ENCODE measurements at regions not wholly inside any gene's neighbourhood (a gene's known extent, or its start where the extent isn't known, plus 50 kb on each side); places are given as distances from the start of the nearest gene placed in this dataset.

DNA sequence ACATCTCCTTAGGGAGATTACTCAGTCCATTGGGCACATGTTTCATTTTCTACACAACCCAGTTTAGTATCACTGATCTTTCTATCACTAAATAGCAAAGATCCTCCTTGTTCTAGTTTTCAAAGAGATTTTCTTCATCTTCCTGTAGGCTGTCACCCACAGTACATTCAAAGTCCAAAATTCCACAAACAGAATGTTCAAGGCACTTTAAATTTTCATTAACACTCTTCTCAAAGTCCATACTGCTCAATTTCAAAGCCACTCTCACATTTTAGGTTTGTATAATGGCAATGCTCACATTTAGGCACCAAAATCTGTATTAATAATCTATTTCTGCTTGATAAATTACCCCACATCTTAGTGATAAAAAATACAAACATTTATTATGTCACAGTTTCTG is 152.8 kb downstream of the FSIP2 start:
- H3K27me3 ChIP-seq (ENCODE audit: control insufficient read depth, insufficient read depth, low read length), result no peaks in the 10 kb centered on the region
- H3K9me3 ChIP-seq (ENCODE audit: control insufficient read depth in 2 of 2, low read length in 2 of 2), result no peaks in the 10 kb centered on the region
- Mint-ChIP-seq H3K4me1 (no peaks in the 10 kb centered on the region), H3K27me3 (no peaks in the 10 kb centered on the region), H3K4me3 (no peak overlapping the region), H3K36me3 (no peaks in the 10 kb centered on the region), H3K9me3 (peaks cover 0 to 2% (median 0%) of the 10 kb centered on the region in 7 donors), H3K27ac (no peak overlapping the region)
- no peaks in the 10 kb centered on the region for H3K4me1 ChIP-seq (ENCODE audit: control insufficient read depth, insufficient read depth, low read length, poor library complexity, severe bottlenecking)
- ATAC-seq (ENCODE audit: low read depth in 2 of 2), result no peak
- H3K27ac ChIP-seq (ENCODE audit: insufficient read depth, low read length, poor library complexity, severe bottlenecking), result no peak overlapping the region
- no peaks in the 10 kb centered on the region for H3K36me3 ChIP-seq (ENCODE audit: control insufficient read depth, insufficient read depth, low read length)
- DNase-seq, result no peak
- no peak overlapping the region for H3K4me3 ChIP-seq (ENCODE audit: low read depth, low read length)

DNA sequence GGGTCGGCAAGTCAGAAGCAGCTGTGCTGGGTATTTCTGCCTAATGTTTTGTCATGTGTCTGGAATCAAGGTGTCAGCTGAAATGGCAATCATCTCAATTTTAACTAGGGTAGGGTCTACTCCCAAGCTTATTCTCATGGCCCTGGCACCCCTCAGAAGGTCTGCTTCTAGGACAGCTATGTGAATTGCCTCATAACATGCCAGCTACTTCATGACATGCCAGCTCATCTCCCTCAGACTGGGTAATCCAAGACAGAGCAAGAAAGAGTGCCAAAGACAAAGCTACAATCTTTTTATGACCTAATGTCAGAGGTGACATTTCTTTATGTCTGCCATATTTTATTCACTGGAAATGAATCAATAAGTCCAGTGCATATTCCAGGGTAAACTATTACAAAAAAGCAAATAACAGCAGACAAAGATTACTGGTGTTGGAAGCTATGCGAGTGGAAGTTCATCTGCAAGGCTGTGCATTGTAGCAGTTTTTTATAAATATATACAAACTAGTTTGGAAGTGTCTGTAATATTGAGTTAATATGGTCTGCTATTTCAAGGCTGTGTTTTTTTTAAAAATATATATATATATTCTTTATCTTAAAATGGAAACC is 153.3 kb downstream of the FSIP2 start:
- peaks cover 0 to 2% (median 0%) of the 10 kb centered on the region in 7 donors for H3K9me3 Mint-ChIP-seq
- H3K36me3 Mint-ChIP-seq, result no peaks in the 10 kb centered on the region
- Histone ChIP-seq H3K27ac (ENCODE audit: insufficient read depth, low read length, poor library complexity, severe bottlenecking) (no peak overlapping the region), H3K27me3 (ENCODE audit: control insufficient read depth, insufficient read depth, low read length) (no peaks in the 10 kb centered on the region), H3K4me3 (ENCODE audit: low read depth, low read length) (no peak overlapping the region), H3K4me1 (ENCODE audit: control insufficient read depth, insufficient read depth, low read length, poor library complexity, severe bottlenecking) (no peaks in the 10 kb centered on the region), H3K36me3 (ENCODE audit: control insufficient read depth, insufficient read depth, low read length) (no peaks in the 10 kb centered on the region), H3K9me3 (ENCODE audit: control insufficient read depth in 2 of 2, low read length in 2 of 2) (no peaks in the 10 kb centered on the region)
- no peak overlapping the region for H3K27ac Mint-ChIP-seq
- H3K4me1 Mint-ChIP-seq, result no peaks in the 10 kb centered on the region
- H3K4me3 Mint-ChIP-seq, result no peak overlapping the region
- ATAC-seq (ENCODE audit: low read depth in 2 of 2) (no peak), DNase-seq (no peak)
- no peaks in the 10 kb centered on the region for H3K27me3 Mint-ChIP-seq

DNA sequence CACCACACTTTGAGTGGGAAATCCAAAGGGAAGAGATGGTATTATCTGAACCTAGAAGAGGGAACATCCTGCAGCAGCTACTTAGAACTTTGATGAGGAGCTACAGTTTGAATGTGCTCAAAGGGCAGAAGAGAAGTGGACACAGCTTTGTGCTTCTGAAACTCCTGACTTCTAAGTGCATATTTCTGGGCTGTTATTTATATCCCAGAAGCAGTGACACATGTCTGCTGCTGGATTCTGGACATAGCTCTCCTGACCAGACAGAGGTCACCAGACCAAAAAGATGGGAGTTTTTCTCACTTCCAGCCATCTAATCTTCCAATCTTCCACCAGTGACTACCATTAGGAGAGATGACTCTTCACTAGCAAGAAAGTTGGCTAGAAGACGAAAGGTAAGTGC is 153.9 kb downstream of the FSIP2 start:
- no peaks in the 10 kb centered on the region for H3K9me3 ChIP-seq (ENCODE audit: control insufficient read depth in 2 of 2, low read length in 2 of 2)
- H3K27ac Mint-ChIP-seq, result no peak overlapping the region
- no peaks in the 10 kb centered on the region for H3K27me3 Mint-ChIP-seq
- DNase-seq (no peak), ATAC-seq (ENCODE audit: low read depth in 2 of 2) (no peak)
- H3K9me3 Mint-ChIP-seq, result peaks cover 0 to 2% (median 0%) of the 10 kb centered on the region in 7 donors
- H3K4me3 ChIP-seq (ENCODE audit: low read depth, low read length), result no peak overlapping the region
- no peaks in the 10 kb centered on the region for H3K27me3 ChIP-seq (ENCODE audit: control insufficient read depth, insufficient read depth, low read length)
- H3K36me3 ChIP-seq (ENCODE audit: control insufficient read depth, insufficient read depth, low read length), result no peaks in the 10 kb centered on the region
- H3K27ac ChIP-seq (ENCODE audit: insufficient read depth, low read length, poor library complexity, severe bottlenecking), result no peak overlapping the region
- H3K4me1 Mint-ChIP-seq, result no peaks in the 10 kb centered on the region
- no peak overlapping the region for H3K4me3 Mint-ChIP-seq
- H3K36me3 Mint-ChIP-seq, result no peaks in the 10 kb centered on the region
- no peaks in the 10 kb centered on the region for H3K4me1 ChIP-seq (ENCODE audit: control insufficient read depth, insufficient read depth, low read length, poor library complexity, severe bottlenecking)

DNA sequence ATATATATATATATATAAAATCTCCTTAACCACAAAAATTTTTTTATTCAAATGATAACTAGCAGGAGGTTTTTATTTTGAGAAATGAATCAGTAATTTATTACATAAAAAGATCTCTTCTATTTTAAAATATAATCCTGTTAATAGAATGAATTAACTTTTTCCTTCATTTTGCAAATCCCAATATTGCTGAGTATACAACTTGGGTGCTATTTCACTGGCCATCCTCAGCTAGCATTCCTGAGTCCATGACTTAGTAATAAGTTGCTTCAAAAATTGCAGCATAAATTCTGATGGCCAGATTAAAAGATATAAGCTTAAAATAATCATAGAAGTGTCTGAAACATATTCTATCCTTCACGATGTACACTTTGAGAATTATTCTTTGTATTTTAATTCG is 155.6 kb downstream of the FSIP2 start:
- no peaks in the 10 kb centered on the region for H3K4me1 Mint-ChIP-seq

DNA sequence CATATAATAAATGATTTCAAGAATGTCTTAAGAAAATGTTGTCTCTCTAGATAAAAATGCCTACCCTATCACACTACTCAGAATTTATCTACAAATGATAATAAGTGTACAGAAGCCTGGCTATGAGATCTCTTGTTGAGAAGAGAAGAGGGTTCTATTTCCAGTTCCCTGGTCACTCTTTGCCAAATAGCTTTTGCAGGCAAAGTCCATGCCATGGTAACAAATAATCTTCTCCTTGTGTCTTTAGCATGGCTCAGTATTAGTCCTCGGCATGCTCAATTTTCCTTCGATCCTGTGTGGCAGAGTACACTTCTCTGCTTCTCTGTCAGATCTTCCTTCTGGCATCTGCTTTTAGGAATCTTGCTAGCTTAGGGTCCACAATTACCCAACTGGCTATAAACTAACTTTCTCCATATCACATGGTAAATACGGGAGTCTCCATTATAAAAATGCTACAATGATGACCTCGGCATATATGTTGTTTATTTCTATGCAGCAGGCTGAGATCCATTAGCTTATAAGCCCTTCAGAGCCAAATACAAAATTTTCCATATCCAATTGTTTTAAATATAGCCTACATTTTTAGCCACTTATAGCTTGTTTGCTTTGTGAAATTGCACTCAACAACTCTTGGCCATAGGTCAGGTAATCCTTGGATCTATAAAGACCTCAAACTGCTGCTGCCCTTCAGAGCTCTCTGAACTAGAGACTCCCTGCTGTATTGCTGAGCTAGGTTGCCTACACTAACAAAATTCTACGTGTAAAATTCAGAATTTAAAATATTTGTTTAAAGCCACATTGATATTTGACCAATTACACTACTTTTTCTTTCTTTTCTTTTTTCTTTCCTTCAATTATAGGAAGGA is 157.5 kb downstream of the FSIP2 start:
- Histone ChIP-seq H3K36me3 (ENCODE audit: control insufficient read depth, insufficient read depth, low read length) (no peaks in the 10 kb centered on the region), H3K27me3 (ENCODE audit: control insufficient read depth, insufficient read depth, low read length) (no peaks in the 10 kb centered on the region), H3K9me3 (ENCODE audit: control insufficient read depth in 2 of 2, low read length in 2 of 2) (no peaks in the 10 kb centered on the region), H3K27ac (ENCODE audit: insufficient read depth, low read length, poor library complexity, severe bottlenecking) (no peak overlapping the region), H3K4me1 (ENCODE audit: control insufficient read depth, insufficient read depth, low read length, poor library complexity, severe bottlenecking) (no peaks in the 10 kb centered on the region), H3K4me3 (ENCODE audit: low read depth, low read length) (no peak overlapping the region)
- Mint-ChIP-seq H3K4me3 (no peak overlapping the region), H3K27ac (no peak overlapping the region), H3K4me1 (no peaks in the 10 kb centered on the region), H3K9me3 (peaks cover 0 to 6% (median 0%) of the 10 kb centered on the region in 7 donors), H3K27me3 (no peaks in the 10 kb centered on the region), H3K36me3 (no peaks in the 10 kb centered on the region)
- no peak for DNase-seq
- ATAC-seq (ENCODE audit: low read depth in 2 of 2), result no peak

More for the DNA sequence above, 155.6 kb downstream of the FSIP2 start:
- DNase-seq (no peak), ATAC-seq (ENCODE audit: low read depth in 2 of 2) (no peak)
- H3K4me1 ChIP-seq (ENCODE audit: control insufficient read depth, insufficient read depth, low read length, poor library complexity, severe bottlenecking), result no peaks in the 10 kb centered on the region
- H3K4me3 ChIP-seq (ENCODE audit: low read depth, low read length), result no peak overlapping the region
- H3K36me3 ChIP-seq (ENCODE audit: control insufficient read depth, insufficient read depth, low read length), result no peaks in the 10 kb centered on the region
- Mint-ChIP-seq H3K9me3 (peaks cover 0 to 6% (median 0%) of the 10 kb centered on the region in 7 donors), H3K4me3 (no peak overlapping the region), H3K27me3 (no peaks in the 10 kb centered on the region), H3K36me3 (no peaks in the 10 kb centered on the region), H3K27ac (no peak overlapping the region)
- no peaks in the 10 kb centered on the region for H3K27me3 ChIP-seq (ENCODE audit: control insufficient read depth, insufficient read depth, low read length)
- no peaks in the 10 kb centered on the region for H3K9me3 ChIP-seq (ENCODE audit: control insufficient read depth in 2 of 2, low read length in 2 of 2)
- H3K27ac ChIP-seq (ENCODE audit: insufficient read depth, low read length, poor library complexity, severe bottlenecking), result no peak overlapping the region

DNA sequence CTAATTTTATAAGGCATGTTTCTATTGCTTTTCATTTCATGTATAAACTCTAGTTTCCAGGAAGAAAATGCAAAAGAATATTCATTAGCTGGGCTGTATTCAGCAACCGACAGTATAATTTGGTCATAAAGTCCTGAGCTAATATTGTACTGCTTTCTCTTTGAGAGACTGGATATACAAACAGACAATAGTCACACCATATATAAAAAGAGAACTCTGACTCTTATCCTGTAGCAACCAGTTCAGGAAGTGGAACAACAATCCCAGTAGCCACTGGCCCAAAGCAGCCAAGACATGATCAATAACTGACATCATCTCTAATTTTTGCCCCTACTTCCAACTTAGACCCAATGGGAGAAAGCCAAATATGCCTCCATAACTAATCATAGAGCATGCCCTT is 160.8 kb downstream of the FSIP2 start:
- no peak overlapping the region for H3K27ac Mint-ChIP-seq
- DNase-seq (no peak), ATAC-seq (ENCODE audit: low read depth in 2 of 2) (no peak)
- no peaks in the 10 kb centered on the region for H3K27me3 Mint-ChIP-seq
- no peak overlapping the region for H3K4me3 Mint-ChIP-seq
- H3K4me1 Mint-ChIP-seq, result no peaks in the 10 kb centered on the region
- H3K36me3 Mint-ChIP-seq, result no peaks in the 10 kb centered on the region
- Histone ChIP-seq H3K4me1 (ENCODE audit: control insufficient read depth, insufficient read depth, low read length, poor library complexity, severe bottlenecking) (no peaks in the 10 kb centered on the region), H3K9me3 (ENCODE audit: control insufficient read depth in 2 of 2, low read length in 2 of 2) (no peaks in the 10 kb centered on the region), H3K27me3 (ENCODE audit: control insufficient read depth, insufficient read depth, low read length) (no peaks in the 10 kb centered on the region), H3K4me3 (ENCODE audit: low read depth, low read length) (no peak overlapping the region), H3K36me3 (ENCODE audit: control insufficient read depth, insufficient read depth, low read length) (no peaks in the 10 kb centered on the region), H3K27ac (ENCODE audit: insufficient read depth, low read length, poor library complexity, severe bottlenecking) (no peak overlapping the region)
- H3K9me3 Mint-ChIP-seq, result peaks cover 0 to 7% (median 0%) of the 10 kb centered on the region in 7 donors

DNA sequence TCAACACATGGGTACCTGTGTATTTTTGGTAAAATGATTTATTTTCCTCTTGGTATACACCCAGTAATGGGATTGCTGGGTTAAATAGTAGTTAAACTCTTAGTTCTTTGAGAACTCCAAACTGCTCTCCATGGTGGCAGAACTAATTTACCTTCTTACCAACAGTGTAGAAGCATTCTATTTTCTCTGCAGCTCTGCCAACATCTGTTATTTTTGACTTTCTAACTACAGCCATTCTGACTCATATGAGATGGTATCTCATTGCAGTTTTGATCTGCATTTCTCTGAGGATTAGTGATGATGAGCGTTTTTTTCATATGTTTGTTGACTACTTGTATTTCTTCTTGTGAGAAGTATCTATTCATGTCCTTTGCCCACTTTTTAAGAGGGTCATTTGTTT is 180.6 kb downstream of the FSIP2 start:
- peaks cover 0 to 8% (median 4%) of the 10 kb centered on the region in 7 donors for H3K9me3 Mint-ChIP-seq
- Histone ChIP-seq H3K4me1 (ENCODE audit: control insufficient read depth, insufficient read depth, low read length, poor library complexity, severe bottlenecking) (no peaks in the 10 kb centered on the region), H3K36me3 (ENCODE audit: control insufficient read depth, insufficient read depth, low read length) (no peaks in the 10 kb centered on the region), H3K4me3 (ENCODE audit: low read depth, low read length) (no peak overlapping the region), H3K27me3 (ENCODE audit: control insufficient read depth, insufficient read depth, low read length) (no peaks in the 10 kb centered on the region), H3K9me3 (ENCODE audit: control insufficient read depth in 2 of 2, low read length in 2 of 2) (no peaks in the 10 kb centered on the region), H3K27ac (ENCODE audit: insufficient read depth, low read length, poor library complexity, severe bottlenecking) (no peak overlapping the region)
- no peaks in the 10 kb centered on the region for H3K27me3 Mint-ChIP-seq
- no peak overlapping the region for H3K4me3 Mint-ChIP-seq
- H3K4me1 Mint-ChIP-seq, result no peaks in the 10 kb centered on the region
- no peak for DNase-seq
- H3K27ac Mint-ChIP-seq, result no peak overlapping the region
- H3K36me3 Mint-ChIP-seq, result no peaks in the 10 kb centered on the region
- no peak for ATAC-seq (ENCODE audit: low read depth in 2 of 2)
